Skeletal muscle satellite cell (primary cell): ENCODE measurements at regions not wholly inside any gene's neighbourhood (a gene's known extent, or its start where the extent isn't known, plus 50 kb on each side); places are given as distances from the start of the nearest gene placed in this dataset.

Source experiments
- H3K27me3 ChIP-seq: 2 replicates; pipeline ENCODE4 v1.7.0; 2013; ENCODE audit warnings: low read length; ENCODE audit not compliant: control insufficient read depth, insufficient read depth
- H3K36me3 ChIP-seq: 2 replicates; pipeline ENCODE4 v1.7.0; 2013; ENCODE audit warnings: mild to moderate bottlenecking, control low read depth, low read length; ENCODE audit not compliant: insufficient read depth
- H3K4me1 ChIP-seq: 2 replicates; pipeline ENCODE4 v1.7.0; 2013; ENCODE audit warnings: low read length; ENCODE audit not compliant: control insufficient read depth, insufficient read depth
- H3K4me2 ChIP-seq: 2 replicates; pipeline ENCODE4 v1.7.0; 2013; ENCODE audit warnings: mild to moderate bottlenecking, low read length
- H3K4me3 ChIP-seq: 2 replicates; pipeline ENCODE4 v1.7.0; 2013; ENCODE audit warnings: low read length
- H3K9ac ChIP-seq: 2 replicates; pipeline ENCODE4 v1.7.0; 2013; ENCODE audit warnings: mild to moderate bottlenecking, low read depth, low read length, moderate library complexity
- H3K9me3 ChIP-seq: replicated peaks from 2 replicates; pipeline ENCODE4 v1.7.0; 2013; ENCODE audit warnings: mild to moderate bottlenecking, control low read depth, low read length

- no peaks in the 10 kb centered on the region for H3K9me3 ChIP-seq
- H3K4me2 ChIP-seq, result no peak overlapping the region
- no peaks in the 10 kb centered on the region for H3K4me1 ChIP-seq
- no peak overlapping the region for H3K4me3 ChIP-seq
- H3K9ac ChIP-seq, result no peak overlapping the region
- no peaks in the 10 kb centered on the region for H3K27me3 ChIP-seq
- no peaks in the 10 kb centered on the region for H3K36me3 ChIP-seq
Observed at GRCh38 chr6:159461266-159461665, 231.8 kb downstream of the SOD2 start.

GRCh38 chr6:159460476-159460875 lies 232.6 kb downstream of the SOD2 start:
- H3K4me3 ChIP-seq, result no peak overlapping the region
- H3K9me3 ChIP-seq, result no peaks in the 10 kb centered on the region
- H3K4me2 ChIP-seq, result no peak overlapping the region
- H3K27me3 ChIP-seq, result no peaks in the 10 kb centered on the region
- no peaks in the 10 kb centered on the region for H3K4me1 ChIP-seq
- H3K9ac ChIP-seq, result no peak overlapping the region
- H3K36me3 ChIP-seq, result no peaks in the 10 kb centered on the region

- H3K27me3 ChIP-seq, result no peaks in the 10 kb centered on the region
- no peaks in the 10 kb centered on the region for H3K36me3 ChIP-seq
- no peak overlapping the region for H3K4me3 ChIP-seq
- H3K4me1 ChIP-seq, result no peaks in the 10 kb centered on the region
- H3K9ac ChIP-seq, result no peak overlapping the region
- no peak overlapping the region for H3K4me2 ChIP-seq
- H3K9me3 ChIP-seq, result no peaks in the 10 kb centered on the region
Observed at GRCh38 chr6:159456349-159456748, 236.7 kb downstream of the SOD2 start.

- Histone ChIP-seq H3K4me3 (no peak overlapping the region), H3K4me1 (no peaks in the 10 kb centered on the region), H3K27me3 (no peaks in the 10 kb centered on the region), H3K4me2 (no peak overlapping the region), H3K9me3 (no peaks in the 10 kb centered on the region), H3K9ac (no peak overlapping the region), H3K36me3 (no peaks in the 10 kb centered on the region)
Observed at GRCh38 chr6:159455700-159456274, 237.3 kb downstream of the SOD2 start.

- H3K9me3 ChIP-seq, result no peaks in the 10 kb centered on the region
- no peak overlapping the region for H3K9ac ChIP-seq
- no peak overlapping the region for H3K4me3 ChIP-seq
- H3K27me3 ChIP-seq, result peaks cover 4% of the 10 kb centered on the region
- H3K36me3 ChIP-seq, result no peaks in the 10 kb centered on the region
- no peak overlapping the region for H3K4me2 ChIP-seq
- no peaks in the 10 kb centered on the region for H3K4me1 ChIP-seq
Observed at GRCh38 chr6:159450815-159451465, 242.1 kb downstream of the SOD2 start.

GRCh38 chr6:159446340-159446739 lies 246.7 kb downstream of the SOD2 start:
- Histone ChIP-seq H3K27me3 (peaks cover 17% of the 10 kb centered on the region), H3K36me3 (no peaks in the 10 kb centered on the region), H3K4me3 (no peak overlapping the region), H3K4me2 (no peak overlapping the region), H3K9ac (no peak overlapping the region), H3K9me3 (no peaks in the 10 kb centered on the region), H3K4me1 (no peaks in the 10 kb centered on the region)

GRCh38 chr6:159445351-159445750 lies 247.7 kb downstream of the SOD2 start:
- Histone ChIP-seq H3K4me1 (no peaks in the 10 kb centered on the region), H3K9me3 (no peaks in the 10 kb centered on the region), H3K36me3 (no peaks in the 10 kb centered on the region), H3K9ac (no peak overlapping the region), H3K4me2 (no peak overlapping the region), H3K4me3 (no peak overlapping the region), H3K27me3 (peaks cover 17% of the 10 kb centered on the region)

- H3K27me3 ChIP-seq, result peaks cover 13% of the 10 kb centered on the region
- no peaks in the 10 kb centered on the region for H3K36me3 ChIP-seq
- H3K4me1 ChIP-seq, result no peaks in the 10 kb centered on the region
- H3K9ac ChIP-seq, result no peak overlapping the region
- H3K4me3 ChIP-seq, result no peak overlapping the region
- H3K9me3 ChIP-seq, result no peaks in the 10 kb centered on the region
- H3K4me2 ChIP-seq, result no peak overlapping the region
Observed at GRCh38 chr6:159444056-159444760, 248.8 kb downstream of the SOD2 start.

GRCh38 chr6:159443417-159443920 lies 249.6 kb downstream of the SOD2 start:
- peaks cover 13% of the 10 kb centered on the region for H3K27me3 ChIP-seq
- no peak overlapping the region for H3K4me2 ChIP-seq
- H3K36me3 ChIP-seq, result no peaks in the 10 kb centered on the region
- H3K4me3 ChIP-seq, result no peak overlapping the region
- no peaks in the 10 kb centered on the region for H3K9me3 ChIP-seq
- H3K4me1 ChIP-seq, result no peaks in the 10 kb centered on the region
- H3K9ac ChIP-seq, result no peak overlapping the region

- no peaks in the 10 kb centered on the region for H3K36me3 ChIP-seq
- H3K4me1 ChIP-seq, result no peaks in the 10 kb centered on the region
- H3K9ac ChIP-seq, result no peak overlapping the region
- H3K4me2 ChIP-seq, result no peak overlapping the region
- H3K27me3 ChIP-seq, result peaks cover 13% of the 10 kb centered on the region
- H3K4me3 ChIP-seq, result no peak overlapping the region
- H3K9me3 ChIP-seq, result no peaks in the 10 kb centered on the region
Observed at GRCh38 chr6:159441704-159441981, 251.4 kb downstream of the SOD2 start.

- Histone ChIP-seq H3K36me3 (no peaks in the 10 kb centered on the region), H3K4me3 (no peak overlapping the region), H3K4me1 (no peaks in the 10 kb centered on the region), H3K4me2 (no peak overlapping the region), H3K9me3 (no peaks in the 10 kb centered on the region), H3K9ac (no peak overlapping the region), H3K27me3 (peaks cover 13% of the 10 kb centered on the region)
Observed at GRCh38 chr6:159440911-159441703, 251.9 kb downstream of the SOD2 start.
